ENCODE measurements at regions not wholly inside any gene's neighbourhood (a gene's known extent, or its start where the extent isn't known, plus 50 kb on each side); places are given as distances from the start of the nearest gene placed in this dataset.

DNA sequence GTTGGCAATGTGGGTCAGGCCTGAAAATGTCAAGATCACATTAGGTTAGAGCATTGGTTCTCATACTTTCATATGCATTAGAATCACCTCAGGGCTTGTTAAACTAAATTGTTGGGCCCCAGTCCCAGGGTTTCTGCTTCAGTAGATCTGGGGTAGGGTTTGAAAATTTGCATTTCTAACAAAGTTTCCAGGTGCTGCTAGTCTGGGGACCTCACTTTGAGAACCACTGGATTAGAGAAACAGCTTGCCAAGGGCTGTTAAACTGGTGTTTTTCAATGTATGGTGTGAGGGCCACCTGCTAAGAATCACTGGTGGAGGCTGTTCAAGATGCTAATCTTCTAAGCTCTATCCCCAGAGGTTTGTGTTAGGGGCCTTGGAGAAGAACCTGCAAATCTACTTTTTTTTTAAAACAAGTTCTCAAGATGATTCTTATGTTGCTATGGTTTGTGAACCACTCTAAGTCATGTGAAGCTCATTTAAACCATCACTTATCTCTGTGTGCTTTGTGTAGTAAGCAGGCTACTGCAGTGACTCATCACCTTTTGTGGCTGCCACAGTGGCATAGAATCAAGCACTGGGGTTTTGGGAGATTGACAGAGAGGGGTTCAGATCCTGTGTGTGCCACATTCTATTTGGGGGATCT, 152.2 kb downstream of the S1PR1 start:
- TF ChIP-seq, protein P1, sequence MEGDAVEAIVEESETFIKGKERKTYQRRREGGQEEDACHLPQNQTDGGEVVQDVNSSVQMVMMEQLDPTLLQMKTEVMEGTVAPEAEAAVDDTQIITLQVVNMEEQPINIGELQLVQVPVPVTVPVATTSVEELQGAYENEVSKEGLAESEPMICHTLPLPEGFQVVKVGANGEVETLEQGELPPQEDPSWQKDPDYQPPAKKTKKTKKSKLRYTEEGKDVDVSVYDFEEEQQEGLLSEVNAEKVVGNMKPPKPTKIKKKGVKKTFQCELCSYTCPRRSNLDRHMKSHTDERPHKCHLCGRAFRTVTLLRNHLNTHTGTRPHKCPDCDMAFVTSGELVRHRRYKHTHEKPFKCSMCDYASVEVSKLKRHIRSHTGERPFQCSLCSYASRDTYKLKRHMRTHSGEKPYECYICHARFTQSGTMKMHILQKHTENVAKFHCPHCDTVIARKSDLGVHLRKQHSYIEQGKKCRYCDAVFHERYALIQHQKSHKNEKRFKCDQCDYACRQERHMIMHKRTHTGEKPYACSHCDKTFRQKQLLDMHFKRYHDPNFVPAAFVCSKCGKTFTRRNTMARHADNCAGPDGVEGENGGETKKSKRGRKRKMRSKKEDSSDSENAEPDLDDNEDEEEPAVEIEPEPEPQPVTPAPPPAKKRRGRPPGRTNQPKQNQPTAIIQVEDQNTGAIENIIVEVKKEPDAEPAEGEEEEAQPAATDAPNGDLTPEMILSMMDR (IDR thresholded peaks at IDR 0.05), result no peak
- TF ChIP-seq EP300 (IDR thresholded peaks at IDR 0.05) (no peak), POLR2AphosphoS5 (IDR thresholded peaks at IDR 0.05) (no peak)

All from gastroesophageal sphincter (tissue), 3 donors.